ENCODE measurements at regions not wholly inside any gene's neighbourhood (a gene's known extent, or its start where the extent isn't known, plus 50 kb on each side); places are given as distances from the start of the nearest gene placed in this dataset.

GRCh38 chr19:29385191-29385795 lies 140.5 kb upstream of the VSTM2B start:
- ChIA-PET POLR2A (ENCODE audit: partially characterized antibody) (no interaction called here), CTCF (ENCODE audit: partially characterized antibody) (interaction anchor here (0.7 to 4.3 kb wide), 5 partner anchors 8 to 32 kb away, joined by 3 to 28 read pairs (median 6); no protein-coding TSS in a partner anchor)
- Histone ChIP-seq H3K4me1 (replicated peaks in 1 of 4; ENCODE audit: control insufficient read depth in 3 of 4, insufficient read depth in 4 of 4, low read length in 3 of 4) (peaks cover 0 to 3% (median 0%) of the 10 kb centered on the region in 4 experiments; a peak in 2 of 7 replicates), H3K79me1 (ENCODE audit: low read depth, low read length) (no peaks in the 10 kb centered on the region), H2BK120ac (replicated peaks; ENCODE audit: low read depth, low read length) (no peak overlapping the region), H3K4me3 (ENCODE audit: extremely low read depth in 1 of 4, insufficient read depth in 2 of 4, low read depth in 3 of 4, low read length in 4 of 4) (no peak overlapping the region), H4K91ac (replicated peaks; ENCODE audit: insufficient read length, low read length) (no peak overlapping the region), H2AK5ac (ENCODE audit: low read depth, low read length) (no peak overlapping the region), H3K23me2 (ENCODE audit: low read depth, low read length) (no peaks in the 10 kb centered on the region), H3K27me3 (replicated peaks in 1 of 4; ENCODE audit: control insufficient read depth in 3 of 4, extremely low read depth in 1 of 4, insufficient read depth in 3 of 4, low read length in 3 of 4) (no peaks in the 10 kb centered on the region), H3K36me3 (ENCODE audit: control insufficient read depth in 2 of 4, insufficient read depth in 4 of 4, low read length in 3 of 4) (no peaks in the 10 kb centered on the region), H4K5ac (ENCODE audit: insufficient read length, low read depth, low read length) (no peak overlapping the region), H3K23ac (ENCODE audit: insufficient read length) (no peak overlapping the region), H3K4me2 (ENCODE audit: insufficient read depth in 1 of 2, low read depth in 2 of 2, low read length in 2 of 2) (no peak overlapping the region), H2BK15ac (ENCODE audit: low read length) (no peak overlapping the region), H2BK5ac (ENCODE audit: low read depth, low read length) (no peak overlapping the region), H3K14ac (ENCODE audit: insufficient read length) (no peak overlapping the region), H3K79me2 (ENCODE audit: control insufficient read depth in 1 of 2, insufficient read depth in 2 of 2, low read length in 2 of 2) (no peaks in the 10 kb centered on the region), H2BK20ac (ENCODE audit: low read length) (no peak overlapping the region), H3K18ac (ENCODE audit: extremely low read depth, low read length) (no peak overlapping the region; the same call in 1 of the 2 replicates), H3K56ac (replicated peaks; ENCODE audit: insufficient read length, low read depth, low read length) (no peak overlapping the region), H2BK12ac (ENCODE audit: low read depth, low read length) (no peak overlapping the region), H3K4ac (replicated peaks; ENCODE audit: insufficient read length, low read depth, low read length) (no peak overlapping the region), H4K8ac (ENCODE audit: extremely low read depth, insufficient read depth, low read length) (peak overlapping the region; percentile 69; the same call in 1 of the 2 replicates), H3K27ac (ENCODE audit: low read depth, low read length) (no peak overlapping the region), H3K9me3 (ENCODE audit: insufficient read depth in 2 of 2, low read depth in 1 of 2, low read length in 1 of 2) (no peaks in the 10 kb centered on the region), H4K20me1 (replicated peaks in 1 of 2; ENCODE audit: control insufficient read depth in 1 of 2, insufficient read depth in 2 of 2, low read length in 2 of 2) (no peaks in the 10 kb centered on the region), H3K9ac (replicated peaks in 1 of 4; ENCODE audit: extremely low read depth in 1 of 4, low read depth in 3 of 4, low read length in 3 of 4) (no peak overlapping the region), H2AFZ (ENCODE audit: low read length) (no peak overlapping the region)
- DNase-seq (ENCODE audit: low read depth in 1 of 2, low spot score in 2 of 2): no peak
- no peak for FAIRE-seq
- WGBS, 2 experiments (ENCODE audit: extremely low coverage in 1 of 2, insufficient coverage in 1 of 2, insufficient read length in 1 of 2, insufficient replicate concordance in 2 of 2, low coverage in 1 of 2, low lambda C conversion rate in 2 of 2, missing lambda C conversion rate in 1 of 2): 91% methylated on average over 11 of the region's 13 CpGs; no CpG with 5 or more reads in 1 of the 2 experiments
- TF ChIP-seq CHD2 (IDR thresholded peaks at IDR 0.05; ENCODE audit: low read length) (no peak), ATF3 (IDR thresholded peaks at IDR 0.05; ENCODE audit: insufficient read depth, low read depth, low read length) (no peak), TAF1 (IDR thresholded peaks at IDR 0.05; ENCODE audit: low read depth, low read length) (no peak), HDAC2 (IDR thresholded peaks at IDR 0.05; ENCODE audit: borderline replicate concordance in 1 of 2, low read depth in 2 of 2, low read length in 2 of 2) (no peak), FOSL1 (IDR thresholded peaks at IDR 0.05; ENCODE audit: insufficient read depth, low read depth, low read length) (no peak), NANOG (IDR thresholded peaks at IDR 0.05; ENCODE audit: insufficient read depth, low read depth, low read length, poor library complexity, severe bottlenecking) (no peak), MAFK (IDR thresholded peaks at IDR 0.05; ENCODE audit: low read depth, low read length) (no peak), BACH1 (IDR thresholded peaks at IDR 0.05; ENCODE audit: low read length) (no peak), EGR1 (IDR thresholded peaks at IDR 0.05; ENCODE audit: borderline replicate concordance, low read depth, low read length) (no peak), POLR2AphosphoS5 (IDR thresholded peaks at IDR 0.05; ENCODE audit: low read depth, low read length) (no peak), SRF (IDR thresholded peaks at IDR 0.05; ENCODE audit: low read depth, low read length) (no peak), SP4 (IDR thresholded peaks at IDR 0.05; ENCODE audit: low read length) (no peak), BRCA1 (IDR thresholded peaks at IDR 0.05; ENCODE audit: low read depth, low read length) (no peak), RAD21 (IDR thresholded peaks at IDR 0.05 in 1 of 2, conservative IDR thresholded peaks at IDR 0.05 in 1 of 2; ENCODE audit: low read depth in 2 of 2, low read length in 2 of 2) (no peak)
